HepG2 (cell line): ENCODE measurements at regions not wholly inside any gene's neighbourhood (a gene's known extent, or its start where the extent isn't known, plus 50 kb on each side); places are given as distances from the start of the nearest gene placed in this dataset.

Experiments used
- ARNTL ChIP-seq: sonication (generic); formaldehyde crosslinking; IDR thresholded peaks from 2 replicates; pipeline ENCODE4 v1.4.0; 2020; ENCODE audit warnings: mild to moderate bottlenecking, missing genetic modification reagents
- ASH2L ChIP-seq: fragments of 300-600, 200-600 bp; sonication (generic); IDR thresholded peaks from 2 replicates; pipeline ENCODE4 v1.7.0; 2017; ENCODE audit warnings: low read depth, mild to moderate bottlenecking, moderate library complexity, mixed read lengths, low read length; ENCODE audit not compliant: insufficient read length
- CBFB ChIP-seq: sonication (generic); formaldehyde crosslinking; IDR thresholded peaks from 2 replicates; pipeline ENCODE4 v1.4.0; 2020; ENCODE audit warnings: missing genetic modification reagents
- CEBPG ChIP-seq: IDR thresholded peaks from 2 replicates; pipeline ENCODE4 v1.6.1; 2016
- ELF3 ChIP-seq: IDR thresholded peaks from 2 replicates; pipeline ENCODE4 v1.6.1; 2016; ENCODE audit warnings: missing genetic modification reagents, missing compliant biosample characterization
- GATAD2A ChIP-seq: IDR thresholded peaks from 2 replicates; pipeline ENCODE4 v1.6.1; 2016
- GTF2F1 ChIP-seq: fragments of 150-350 bp; IDR thresholded peaks from 2 replicates; pipeline ENCODE4 v1.6.1; 2014; ENCODE audit warnings: low read length
- HNF4G ChIP-seq, 2 experiments: sonication (generic) in 1 of 2; formaldehyde crosslinking in 1 of 2; IDR thresholded peaks; 2 replicates each; pipeline versions ENCODE4 v1.4.0 to v1.6.1; 2011 to 2020; ENCODE audit warnings: borderline replicate concordance in 2 of 2, low read depth in 2 of 2, mild to moderate bottlenecking in 2 of 2, low read length in 1 of 2, missing genetic modification reagents in 1 of 2, moderate library complexity in 1 of 2
- RARA ChIP-seq: IDR thresholded peaks from 2 replicates; pipeline ENCODE4 v1.6.1; 2016; ENCODE audit warnings: missing genetic modification reagents, missing compliant biosample characterization
- RERE ChIP-seq: IDR thresholded peaks from 2 replicates; pipeline ENCODE4 v1.6.1; 2016; ENCODE audit warnings: low read depth, missing genetic modification reagents, missing compliant biosample characterization
- RORA ChIP-seq: sonication (generic); formaldehyde crosslinking; IDR thresholded peaks from 2 replicates; pipeline ENCODE4 v1.5.0; 2020; ENCODE audit warnings: mild to moderate bottlenecking, missing genetic modification reagents, moderate library complexity
- SALL1 ChIP-seq: sonication (generic); formaldehyde crosslinking; IDR thresholded peaks from 2 replicates; pipeline ENCODE4 v1.8.0; 2022; ENCODE audit warnings: mild to moderate bottlenecking, missing genetic modification reagents
- SIX4 ChIP-seq: sonication (generic); formaldehyde crosslinking; IDR thresholded peaks from 2 replicates; pipeline ENCODE4 v1.4.0; 2020; ENCODE audit warnings: missing genetic modification reagents
- STAG1 ChIP-seq: sonication (generic); formaldehyde crosslinking; IDR thresholded peaks from 2 replicates; pipeline ENCODE4 v1.4.0; 2020; ENCODE audit warnings: missing genetic modification reagents
- TBX2 ChIP-seq: sonication (generic); formaldehyde crosslinking; IDR thresholded peaks from 2 replicates; pipeline ENCODE4 v1.5.0; 2020; ENCODE audit warnings: missing genetic modification reagents, mild to moderate bottlenecking, borderline replicate concordance
- ZIK1 ChIP-seq: sonication (generic); formaldehyde crosslinking; IDR thresholded peaks from 2 replicates; pipeline ENCODE4 v1.5.0; 2020; ENCODE audit warnings: mild to moderate bottlenecking, low read depth, missing genetic modification reagents, borderline replicate concordance
- ZNF281 ChIP-seq: sonication (generic); formaldehyde crosslinking; IDR thresholded peaks from 2 replicates; pipeline ENCODE4 v1.4.0; 2020; ENCODE audit warnings: missing genetic modification reagents, borderline replicate concordance
- ZNF766 ChIP-seq: sonication (generic); formaldehyde crosslinking; IDR thresholded peaks from 2 replicates; pipeline ENCODE4 v1.5.0; 2020; ENCODE audit warnings: missing genetic modification reagents, borderline replicate concordance
- ZSCAN31 ChIP-seq: sonication (generic); formaldehyde crosslinking; IDR thresholded peaks from 2 replicates; pipeline ENCODE4 v1.5.0; 2020; ENCODE audit warnings: low read depth, mild to moderate bottlenecking, missing genetic modification reagents
- TF ChIP-seq, protein P1 (sequence below): sonication (generic); formaldehyde crosslinking; IDR thresholded peaks from 2 replicates; pipeline ENCODE4 v1.8.1; 2023; ENCODE audit warnings: missing genetic modification reagents, inconsistent platforms, borderline replicate concordance

GRCh38 chr14:53850714-53851296, 105.8 kb downstream of the BMP4 start (continued):
- peak; percentile 26; the same call in 1 of the 2 replicates for TF ChIP-seq HNF4G (IDR thresholded peaks at IDR 0.05; ENCODE audit: borderline replicate concordance, low read depth, low read length)
- TF ChIP-seq HNF4G (CRISPR knock-in tag; IDR thresholded peaks at IDR 0.05; ENCODE audit: borderline replicate concordance, low read depth), result 0 out of 2 replicates have a peak, but pooled peaks have one; percentile 15
- TF ChIP-seq, protein P1, sequence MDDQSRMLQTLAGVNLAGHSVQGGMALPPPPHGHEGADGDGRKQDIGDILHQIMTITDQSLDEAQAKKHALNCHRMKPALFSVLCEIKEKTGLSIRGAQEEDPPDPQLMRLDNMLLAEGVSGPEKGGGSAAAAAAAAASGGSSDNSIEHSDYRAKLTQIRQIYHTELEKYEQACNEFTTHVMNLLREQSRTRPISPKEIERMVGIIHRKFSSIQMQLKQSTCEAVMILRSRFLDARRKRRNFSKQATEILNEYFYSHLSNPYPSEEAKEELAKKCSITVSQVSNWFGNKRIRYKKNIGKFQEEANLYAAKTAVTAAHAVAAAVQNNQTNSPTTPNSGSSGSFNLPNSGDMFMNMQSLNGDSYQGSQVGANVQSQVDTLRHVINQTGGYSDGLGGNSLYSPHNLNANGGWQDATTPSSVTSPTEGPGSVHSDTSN, result no peak
- no peak for TF ChIP-seq GTF2F1
- peak; percentile 21; the same call in 1 of the 2 replicates for TF ChIP-seq SIX4 (CRISPR knock-in tag)
- peak; percentile 55; the same call in 1 of the 2 replicates for TF ChIP-seq RERE (CRISPR knock-in tag)
- TF ChIP-seq ZIK1, result no peak
- TF ChIP-seq RARA, result peak; percentile 66
- TF ChIP-seq ZNF281 (CRISPR knock-in tag), result no peak
- TF ChIP-seq ZSCAN31 (CRISPR knock-in tag), result 0 out of 2 replicates have a peak, but pooled peaks have one; percentile 35
- peak; percentile 88 for TF ChIP-seq GATAD2A (CRISPR knock-in tag)
- peak; percentile 26; the same call in 1 of the 2 replicates for TF ChIP-seq STAG1 (CRISPR knock-in tag)
- 0 out of 2 replicates have a peak, but pooled peaks have one; percentile 31 for TF ChIP-seq ARNTL (CRISPR knock-in tag)
- no peak for TF ChIP-seq CBFB (CRISPR knock-in tag)
- no peak for TF ChIP-seq ZNF766 (CRISPR knock-in tag)
- peak; percentile 33; the same call in 1 of the 2 replicates for TF ChIP-seq SALL1
- peak; percentile 95 for TF ChIP-seq CEBPG (CRISPR knock-in tag)
- TF ChIP-seq ELF3 (CRISPR knock-in tag), result peak; percentile 97
- TF ChIP-seq TBX2 (CRISPR knock-in tag), result peak; percentile 60; the same call in 1 of the 2 replicates
- TF ChIP-seq ASH2L, result no peak
- TF ChIP-seq RORA (CRISPR knock-in tag), result 0 out of 2 replicates have a peak, but pooled peaks have one; percentile 25
